ENCODE measurements at regions not wholly inside any gene's neighbourhood (a gene's known extent, or its start where the extent isn't known, plus 50 kb on each side); places are given as distances from the start of the nearest gene placed in this dataset.

- intact Hi-C loops (cut with micrococcal nuclease) = no loop called here
- no TSS peak for BruUV-seq (replicated peaks)
- H3K14ac ChIP-seq (replicated peaks; ENCODE audit: low read depth, low read length) = no peak overlapping the region
- no peaks in the 10 kb centered on the region for H3K36me3 ChIP-seq (ENCODE audit: control insufficient read depth, insufficient read depth, low read length)
- no peak overlapping the region for H2BK15ac ChIP-seq (ENCODE audit: low read depth, low read length)
- WGBS, 2 experiments (ENCODE audit: extremely low coverage in 2 of 2, insufficient read length in 1 of 2) = 6% methylated on average over 7 of the region's 13 CpGs; no CpG with 5 or more reads in 1 of the 2 experiments
- H4K91ac ChIP-seq (ENCODE audit: insufficient read depth, low read depth, low read length) = no peak overlapping the region
- H3K27me3 ChIP-seq (ENCODE audit: control insufficient read depth, insufficient read depth, low read length) = no peaks in the 10 kb centered on the region
- dilution Hi-C loops (cut with HindIII; ENCODE audit: low sequenced_read_pairs, unreplicated experiment) = no loop called here
- no peak overlapping the region for H3K4me3 ChIP-seq (ENCODE audit: insufficient read depth, low read depth, low read length)
- no peak overlapping the region for H4K8ac ChIP-seq (ENCODE audit: low read depth in 2 of 2, low read length in 2 of 2)
- no peak overlapping the region for H3K23ac ChIP-seq (ENCODE audit: low read depth, low read length)
- H3K79me1 ChIP-seq (ENCODE audit: low read depth in 1 of 2, low read length in 2 of 2) = no peaks in the 10 kb centered on the region
- H4K20me1 ChIP-seq (ENCODE audit: insufficient read depth, low read length) = no peaks in the 10 kb centered on the region
- no peak overlapping the region for H3K4ac ChIP-seq (ENCODE audit: low read depth, low read length)
- H3K9ac ChIP-seq (ENCODE audit: low read depth, low read length) = no peak overlapping the region
- no peak for DNase-seq
- no peak for ATAC-seq (ENCODE audit: low read depth)
- no peak overlapping the region for H2AK5ac ChIP-seq (ENCODE audit: low read depth, low read length)
- ChIA-PET POLR2A (ENCODE audit: unreplicated experiment) (no interaction called here), CTCF (no interaction called here)
- H3K9me3 ChIP-seq (ENCODE audit: control insufficient read depth, insufficient read depth, low read length) = peaks cover 48% of the 10 kb centered on the region
- H2BK120ac ChIP-seq (ENCODE audit: low read depth, low read length) = no peak overlapping the region
- H3K9me1 ChIP-seq (ENCODE audit: insufficient read depth, low read length) = no peaks in the 10 kb centered on the region
- H2AK9ac ChIP-seq (replicated peaks; ENCODE audit: low read depth, low read length, poor library complexity) = no peak overlapping the region
- in situ Hi-C loops (cut with MboI; ENCODE audit: low sequenced_read_pairs) = no loop called here
- no peak overlapping the region for H3K18ac ChIP-seq (ENCODE audit: low read depth, low read length)
- no peak overlapping the region for H3K4me2 ChIP-seq (ENCODE audit: low read depth, low read length)
- H3K4me1 ChIP-seq (ENCODE audit: control insufficient read depth, insufficient read depth, low read length) = no peaks in the 10 kb centered on the region
- H3K27ac ChIP-seq (ENCODE audit: insufficient read depth, low read length) = no peak overlapping the region
- H4K5ac ChIP-seq (ENCODE audit: low read depth, low read length) = no peak overlapping the region
- no peak overlapping the region for H2BK5ac ChIP-seq (ENCODE audit: low read depth, low read length, poor library complexity, severe bottlenecking)
- no peak overlapping the region for H2BK20ac ChIP-seq (ENCODE audit: low read depth, low read length)
- H2AFZ ChIP-seq (replicated peaks; ENCODE audit: low read length, poor library complexity) = no peak overlapping the region
- no peak overlapping the region for H3K56ac ChIP-seq (ENCODE audit: extremely low read depth, insufficient read depth, low read length)
- TF ChIP-seq FOS (IDR thresholded peaks at IDR 0.05; ENCODE audit: low read depth, low read length) (no peak), USF2 (IDR thresholded peaks at IDR 0.05; ENCODE audit: low read depth, low read length) (no peak), NFE2L2 (IDR thresholded peaks at IDR 0.05; ENCODE audit: low read depth, low read length) (no peak), RFX5 (IDR thresholded peaks at IDR 0.05; ENCODE audit: low read depth, low read length) (no peak), MXI1 (IDR thresholded peaks at IDR 0.05; ENCODE audit: borderline replicate concordance, low read depth, low read length) (no peak), SMC3 (IDR thresholded peaks at IDR 0.05; ENCODE audit: low read depth, low read length) (no peak), MAZ (IDR thresholded peaks at IDR 0.05; ENCODE audit: borderline replicate concordance, low read depth, low read length) (no peak), CEBPB (IDR thresholded peaks at IDR 0.05; ENCODE audit: low read depth, low read length) (no peak), RAD21 (IDR thresholded peaks at IDR 0.05; ENCODE audit: low read length) (no peak), ELK1 (IDR thresholded peaks at IDR 0.05; ENCODE audit: borderline replicate concordance, low read depth, low read length) (no peak), RCOR1 (IDR thresholded peaks at IDR 0.05; ENCODE audit: insufficient replicate concordance, low read length) (no peak), CHD1 (IDR thresholded peaks at IDR 0.05; ENCODE audit: low read depth, low read length) (no peak), MAFK (IDR thresholded peaks at IDR 0.05; ENCODE audit: low read depth, low read length) (no peak), CTCF (conservative IDR thresholded peaks at IDR 0.05; ENCODE audit: low read depth, low read length) (no peak), BHLHE40 (IDR thresholded peaks at IDR 0.05; ENCODE audit: low read depth, low read length) (no peak), POLR2A (IDR thresholded peaks at IDR 0.05; ENCODE audit: low read depth, low read length) (no peak)
These were observed 708.1 kb downstream of the BRD1 start for GRCh38 chr22:49119551-49119952.

Data from IMR-90 (cell line).